Neural crest cell (in vitro differentiated cells): ENCODE measurements at regions not wholly inside any gene's neighbourhood (a gene's known extent, or its start where the extent isn't known, plus 50 kb on each side); places are given as distances from the start of the nearest gene placed in this dataset.

ENCODE experiments used
- DNase-seq: peaks from one replicate; pipeline ENCODE4 v3.0.0; 2021; ENCODE audit warnings: low read depth, mixed read lengths, low spot score
- H3K27ac Mint-ChIP-seq: one replicate; pipeline ENCODE4 v1.8.0; 2021; ENCODE audit warnings: mild to moderate bottlenecking, mixed read lengths; ENCODE audit not compliant: unreplicated experiment
- H3K27me3 Mint-ChIP-seq: 2 replicates; pipeline ENCODE4 v1.8.0; 2021; ENCODE audit warnings: low read depth, mild to moderate bottlenecking, mixed read lengths
- H3K36me3 Mint-ChIP-seq: 2 replicates; pipeline ENCODE4 v1.8.0; 2021; ENCODE audit warnings: low read depth, mild to moderate bottlenecking, mixed read lengths
- H3K4me1 Mint-ChIP-seq: 2 replicates; pipeline ENCODE4 v1.8.0; 2021; ENCODE audit warnings: mixed read lengths
- H3K4me3 Mint-ChIP-seq: one replicate; pipeline ENCODE4 v1.8.0; 2021; ENCODE audit warnings: mild to moderate bottlenecking, mixed read lengths
- H3K9me3 Mint-ChIP-seq: 2 replicates; pipeline ENCODE4 v1.8.0; 2021; ENCODE audit warnings: mixed read lengths
- CTCF ChIP-seq: fragments of 200-600 bp; sonication (generic); conservative IDR thresholded peaks from 2 replicates; pipeline ENCODE4 v1.5.0; 2021; ENCODE audit warnings: antibody characterized with exemption, mild to moderate bottlenecking

- no peaks in the 10 kb centered on the region for H3K4me1 Mint-ChIP-seq
- H3K9me3 Mint-ChIP-seq, result no peaks in the 10 kb centered on the region
- H3K27ac Mint-ChIP-seq, result no peak overlapping the region
- H3K36me3 Mint-ChIP-seq, result no peaks in the 10 kb centered on the region
- TF ChIP-seq CTCF, result no peak
- no peak for DNase-seq
- H3K27me3 Mint-ChIP-seq, result peaks cover 5% of the 10 kb centered on the region
- H3K4me3 Mint-ChIP-seq, result no peak overlapping the region
Observed at GRCh38 chr2:100627330-100628300, 64.8 kb downstream of the PDCL3 start.

GRCh38 chr2:100628506-100628905 lies 65.7 kb downstream of the PDCL3 start:
- no peak for TF ChIP-seq CTCF
- Mint-ChIP-seq H3K36me3 (no peaks in the 10 kb centered on the region), H3K9me3 (no peaks in the 10 kb centered on the region), H3K27me3 (peaks cover 5% of the 10 kb centered on the region), H3K4me1 (no peaks in the 10 kb centered on the region), H3K4me3 (no peak overlapping the region), H3K27ac (no peak overlapping the region)
- DNase-seq, result no peak

- peaks cover 5% of the 10 kb centered on the region for H3K27me3 Mint-ChIP-seq
- no peak for DNase-seq
- no peak overlapping the region for H3K27ac Mint-ChIP-seq
- no peaks in the 10 kb centered on the region for H3K36me3 Mint-ChIP-seq
- H3K4me3 Mint-ChIP-seq, result no peak overlapping the region
- no peaks in the 10 kb centered on the region for H3K9me3 Mint-ChIP-seq
- no peaks in the 10 kb centered on the region for H3K4me1 Mint-ChIP-seq
- TF ChIP-seq CTCF, result no peak
Observed at GRCh38 chr2:100629309-100629708, 66.5 kb downstream of the PDCL3 start.

GRCh38 chr2:100630473-100630977 lies 67.7 kb downstream of the PDCL3 start:
- no peak for TF ChIP-seq CTCF
- Mint-ChIP-seq H3K4me1 (no peaks in the 10 kb centered on the region), H3K9me3 (no peaks in the 10 kb centered on the region), H3K27me3 (peaks cover 5% of the 10 kb centered on the region), H3K4me3 (no peak overlapping the region), H3K27ac (no peak overlapping the region), H3K36me3 (no peaks in the 10 kb centered on the region)
- no peak for DNase-seq

GRCh38 chr2:100632037-100632436 lies 69.2 kb downstream of the PDCL3 start:
- Mint-ChIP-seq H3K27me3 (no peaks in the 10 kb centered on the region), H3K9me3 (no peaks in the 10 kb centered on the region), H3K36me3 (no peaks in the 10 kb centered on the region), H3K4me3 (no peak overlapping the region), H3K27ac (no peak overlapping the region), H3K4me1 (no peaks in the 10 kb centered on the region)
- no peak for DNase-seq
- no peak for TF ChIP-seq CTCF
